ENCODE measurements at regions not wholly inside any gene's neighbourhood (a gene's known extent, or its start where the extent isn't known, plus 50 kb on each side); places are given as distances from the start of the nearest gene placed in this dataset.
"Not testable (repeated sequence)": the region's sequence is repeated elsewhere in the genome, so short reads cannot be mapped to it uniquely, and the experiment has no call there.

- H3K9me2 ChIP-seq (ENCODE audit: insufficient read depth, low read length) = no peaks in the 10 kb centered on the region
- no peak overlapping the region for H3K4me2 ChIP-seq (ENCODE audit: low read length)
- H3K9me3 ChIP-seq (ENCODE audit: low read length) = no peaks in the 10 kb centered on the region
- H3K27ac ChIP-seq (ENCODE audit: low read length) = no peak overlapping the region
- H3K9ac ChIP-seq (ENCODE audit: low read length) = no peak overlapping the region
- no peaks in the 10 kb centered on the region for H4K20me1 ChIP-seq (ENCODE audit: insufficient read depth)
- no peaks in the 10 kb centered on the region for H3K36me3 ChIP-seq (ENCODE audit: insufficient read depth, low read length)
- H3F3A ChIP-seq (ENCODE audit: insufficient read depth, low read length, poor library complexity, severe bottlenecking) = no peaks in the 10 kb centered on the region
- no peaks in the 10 kb centered on the region for H3K79me2 ChIP-seq (replicated peaks; ENCODE audit: insufficient read depth, low read length)
- no peak overlapping the region for H2AFZ ChIP-seq (ENCODE audit: low read depth, low read length)
- H3K27me3 ChIP-seq (ENCODE audit: insufficient read depth, low read depth, low read length) = no peaks in the 10 kb centered on the region
- TF ChIP-seq CTCF (IDR thresholded peaks at IDR 0.05; ENCODE audit: poor library complexity, severe bottlenecking) (no peak), REST (IDR thresholded peaks at IDR 0.05; ENCODE audit: borderline replicate concordance) (no peak), TAF1 (IDR thresholded peaks at IDR 0.05; ENCODE audit: low read depth) (no peak), RAD21 (conservative IDR thresholded peaks at IDR 0.05) (no peak), SMC3 (conservative IDR thresholded peaks at IDR 0.05; ENCODE audit: poor library complexity) (no peak), POLR2AphosphoS5 (IDR thresholded peaks at IDR 0.05) (no peak), EP300 (conservative IDR thresholded peaks at IDR 0.05; ENCODE audit: poor library complexity, severe bottlenecking) (no peak), MXI1 (conservative IDR thresholded peaks at IDR 0.05; ENCODE audit: poor library complexity, severe bottlenecking) (no peak), EZH2 (IDR thresholded peaks at IDR 0.05; ENCODE audit: borderline replicate concordance, insufficient read depth, low read length, poor library complexity, severe bottlenecking) (no peak)
- H3K4me3 ChIP-seq (ENCODE audit: low read length) = no peak overlapping the region
Observed at GRCh38 chr3:128544190-128544589, 51.2 kb upstream of the GATA2 start.

GRCh38 chr3:128543570-128544174, 50.7 kb upstream of the GATA2 start:
- H2AFZ ChIP-seq (ENCODE audit: low read depth, low read length); H3K79me2 ChIP-seq (replicated peaks; ENCODE audit: insufficient read depth, low read length); H3K36me3 ChIP-seq (ENCODE audit: insufficient read depth, low read length); H3K9me3 ChIP-seq (ENCODE audit: low read length); H3K4me3 ChIP-seq (ENCODE audit: low read length); H4K20me1 ChIP-seq (ENCODE audit: insufficient read depth); H3K27me3 ChIP-seq (ENCODE audit: insufficient read depth, low read depth, low read length); H3K27ac ChIP-seq (ENCODE audit: low read length); H3K4me2 ChIP-seq (ENCODE audit: low read length); H3F3A ChIP-seq (ENCODE audit: insufficient read depth, low read length, poor library complexity, severe bottlenecking); H3K9me2 ChIP-seq (ENCODE audit: insufficient read depth, low read length); H3K9ac ChIP-seq (ENCODE audit: low read length): not testable (repeated sequence)
